WERI-Rb-1 (cell line): ENCODE measurements at regions not wholly inside any gene's neighbourhood (a gene's known extent, or its start where the extent isn't known, plus 50 kb on each side); places are given as distances from the start of the nearest gene placed in this dataset.

ENCODE experiments used
- DNase-seq: peaks from one replicate; pipeline ENCODE4 v3.0.0-alpha.2; 2020
- H3K27ac ChIP-seq: fragments of 250-450 bp; sonication (Bioruptor Pico); 2 replicates; pipeline ENCODE4 v1.5.1; 2020; ENCODE audit warnings: mild to moderate bottlenecking, moderate library complexity
- H3K27me3 ChIP-seq: fragments of 250-450 bp; sonication (Bioruptor Pico); 2 replicates; pipeline ENCODE4 v1.5.1; 2021; ENCODE audit warnings: mild to moderate bottlenecking, low read depth, moderate library complexity; ENCODE audit not compliant: insufficient read depth, severe bottlenecking
- H3K36me3 ChIP-seq: fragments of 250-450 bp; sonication (Bioruptor Pico); 2 replicates; pipeline ENCODE4 v1.5.1; 2020; ENCODE audit warnings: mild to moderate bottlenecking, moderate library complexity
- H3K4me3 ChIP-seq: 2 replicates; pipeline ENCODE4 v1.5.1; 2011; ENCODE audit warnings: low read depth, mild to moderate bottlenecking, control low read depth, low read length
- H3K9me3 ChIP-seq: fragments of 250-450 bp; sonication (Bioruptor Pico); 2 replicates; pipeline ENCODE4 v1.5.1; 2021; ENCODE audit warnings: mild to moderate bottlenecking, moderate library complexity; ENCODE audit not compliant: severe bottlenecking
- TF ChIP-seq, protein P1 (sequence below): IDR thresholded peaks from 2 replicates; pipeline ENCODE4 v1.5.1; 2011; ENCODE audit warnings: low read depth, mild to moderate bottlenecking, control low read depth, inconsistent platforms, low read length

DNA sequence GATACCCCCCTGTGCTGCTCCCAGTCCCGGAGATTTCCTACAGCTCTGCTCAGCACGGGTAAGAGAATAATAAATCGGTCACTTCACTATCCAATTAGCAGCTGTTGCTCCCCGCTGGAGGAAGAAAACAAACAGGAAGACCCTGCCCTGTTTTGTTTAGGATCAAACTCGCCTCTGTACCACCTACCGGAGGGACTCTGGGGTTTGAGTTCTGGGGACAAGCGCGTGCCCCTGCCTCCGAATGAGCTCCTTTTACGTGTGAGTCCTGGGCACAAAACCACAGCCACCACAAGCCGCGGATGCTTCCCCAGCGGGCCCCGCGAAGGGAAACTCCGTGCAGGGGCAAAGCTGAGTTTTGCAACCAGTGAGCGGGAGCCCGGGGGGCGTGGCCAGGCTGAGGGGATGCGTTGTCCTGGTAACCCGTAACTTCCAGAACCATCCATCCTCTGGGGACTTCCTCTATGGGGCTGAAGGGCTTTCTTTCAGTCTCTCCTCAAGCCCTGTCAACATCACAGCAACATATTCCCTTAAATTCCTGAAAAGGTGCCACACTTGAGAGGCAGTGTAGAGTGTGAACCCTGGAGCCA is 315.7 kb upstream of the PROK2 start:
- H3K9me3 ChIP-seq: no peaks in the 10 kb centered on the region
- H3K27ac ChIP-seq: peak overlapping the region; percentile 48
- TF ChIP-seq, protein P1, sequence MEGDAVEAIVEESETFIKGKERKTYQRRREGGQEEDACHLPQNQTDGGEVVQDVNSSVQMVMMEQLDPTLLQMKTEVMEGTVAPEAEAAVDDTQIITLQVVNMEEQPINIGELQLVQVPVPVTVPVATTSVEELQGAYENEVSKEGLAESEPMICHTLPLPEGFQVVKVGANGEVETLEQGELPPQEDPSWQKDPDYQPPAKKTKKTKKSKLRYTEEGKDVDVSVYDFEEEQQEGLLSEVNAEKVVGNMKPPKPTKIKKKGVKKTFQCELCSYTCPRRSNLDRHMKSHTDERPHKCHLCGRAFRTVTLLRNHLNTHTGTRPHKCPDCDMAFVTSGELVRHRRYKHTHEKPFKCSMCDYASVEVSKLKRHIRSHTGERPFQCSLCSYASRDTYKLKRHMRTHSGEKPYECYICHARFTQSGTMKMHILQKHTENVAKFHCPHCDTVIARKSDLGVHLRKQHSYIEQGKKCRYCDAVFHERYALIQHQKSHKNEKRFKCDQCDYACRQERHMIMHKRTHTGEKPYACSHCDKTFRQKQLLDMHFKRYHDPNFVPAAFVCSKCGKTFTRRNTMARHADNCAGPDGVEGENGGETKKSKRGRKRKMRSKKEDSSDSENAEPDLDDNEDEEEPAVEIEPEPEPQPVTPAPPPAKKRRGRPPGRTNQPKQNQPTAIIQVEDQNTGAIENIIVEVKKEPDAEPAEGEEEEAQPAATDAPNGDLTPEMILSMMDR: no peak
- peak; percentile 81 for DNase-seq
- no peaks in the 10 kb centered on the region for H3K36me3 ChIP-seq
- H3K27me3 ChIP-seq: no peaks in the 10 kb centered on the region
- H3K4me3 ChIP-seq: peak overlapping the region; percentile 68

DNA sequence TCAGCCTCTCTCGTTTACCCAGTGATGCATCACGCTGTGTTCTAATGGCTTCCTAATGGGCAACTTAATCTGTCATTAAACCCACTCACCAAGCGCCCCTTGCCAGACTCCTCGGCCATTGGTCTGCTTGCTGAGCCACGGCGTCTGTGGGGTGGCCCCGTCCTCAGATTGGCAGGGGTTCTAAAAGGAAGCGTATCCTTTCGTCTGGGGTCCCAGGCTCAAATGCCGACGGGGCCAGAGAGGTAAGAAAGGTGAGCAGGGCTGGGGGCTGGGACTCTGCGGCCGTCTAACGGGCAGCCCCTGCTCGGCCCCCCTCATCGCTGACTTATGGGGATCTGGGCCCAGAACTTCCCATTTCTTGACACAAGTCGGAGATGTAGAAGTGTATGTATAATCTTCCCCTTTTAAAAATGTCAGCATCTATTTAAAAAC is 315.1 kb upstream of the PROK2 start:
- Histone ChIP-seq H3K36me3 (no peaks in the 10 kb centered on the region), H3K4me3 (peak overlapping the region; percentile 68), H3K9me3 (no peaks in the 10 kb centered on the region), H3K27me3 (no peaks in the 10 kb centered on the region), H3K27ac (peak overlapping the region; percentile 48)
- DNase-seq: peak; percentile 65
- TF ChIP-seq, protein P1: no peak

DNA sequence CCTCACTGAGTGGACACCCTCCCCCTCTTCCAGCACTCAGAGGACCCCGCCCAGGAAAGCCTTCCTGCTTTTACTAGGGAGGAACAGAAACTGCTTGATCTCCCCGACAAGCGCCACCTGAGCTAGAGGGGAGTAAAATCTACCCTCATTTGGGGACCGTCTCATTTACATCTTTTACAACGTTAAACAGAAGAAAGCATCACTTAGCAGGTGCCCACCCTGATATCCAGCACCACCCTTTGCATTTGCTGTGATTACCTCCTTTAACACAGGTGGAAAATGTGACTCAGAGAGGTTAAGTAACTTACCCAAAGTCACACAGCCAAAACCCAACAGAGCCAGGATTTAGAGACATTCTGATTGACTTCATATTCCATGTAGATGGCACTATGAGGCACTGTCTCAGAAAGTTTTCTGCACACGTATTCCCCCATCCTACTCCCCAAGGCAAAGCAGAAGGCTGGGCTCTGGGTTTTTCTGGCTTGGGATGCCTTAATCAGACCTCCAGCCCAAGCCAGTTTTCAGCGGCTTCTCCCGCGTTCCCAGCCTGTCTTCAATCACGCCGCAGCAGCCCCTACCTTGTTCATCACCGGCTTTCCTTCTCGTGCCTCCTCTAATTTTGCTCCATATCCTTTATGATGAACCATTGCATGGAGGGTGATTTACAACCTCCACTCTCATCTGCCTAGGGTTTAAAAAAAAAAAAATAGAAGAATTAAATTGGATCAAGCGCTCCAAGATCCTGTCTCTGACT is 314.6 kb upstream of the PROK2 start:
- no peaks in the 10 kb centered on the region for H3K9me3 ChIP-seq
- H3K27ac ChIP-seq: no peak overlapping the region
- H3K36me3 ChIP-seq: no peaks in the 10 kb centered on the region
- peak overlapping the region; percentile 68 for H3K4me3 ChIP-seq
- peak; percentile 19 for DNase-seq
- TF ChIP-seq, protein P1: no peak
- H3K27me3 ChIP-seq: no peaks in the 10 kb centered on the region

DNA sequence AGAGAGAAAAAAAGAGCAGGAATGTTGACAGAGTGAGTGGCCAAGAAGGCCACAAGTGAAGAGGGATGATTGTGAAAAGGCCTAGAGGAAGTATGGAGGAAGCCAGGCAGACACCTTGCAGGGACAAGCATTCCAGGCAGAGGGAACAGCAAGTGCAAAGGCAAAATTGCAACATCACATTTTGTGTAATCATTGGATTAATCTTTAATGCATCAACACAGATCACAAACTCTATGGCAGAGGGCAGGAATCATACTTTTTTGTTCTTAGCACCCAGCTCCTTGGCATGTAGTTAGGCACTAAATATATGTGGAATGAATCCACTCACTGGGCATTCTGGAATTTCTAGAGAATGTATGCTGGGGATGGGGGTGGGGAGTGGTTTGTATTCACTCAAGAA is 312.1 kb upstream of the PROK2 start:
- no peaks in the 10 kb centered on the region for H3K27me3 ChIP-seq
- no peak for DNase-seq
- H3K27ac ChIP-seq: no peak overlapping the region
- TF ChIP-seq, protein P1: no peak
- H3K36me3 ChIP-seq: no peaks in the 10 kb centered on the region
- H3K9me3 ChIP-seq: no peaks in the 10 kb centered on the region
- H3K4me3 ChIP-seq: no peak overlapping the region

DNA sequence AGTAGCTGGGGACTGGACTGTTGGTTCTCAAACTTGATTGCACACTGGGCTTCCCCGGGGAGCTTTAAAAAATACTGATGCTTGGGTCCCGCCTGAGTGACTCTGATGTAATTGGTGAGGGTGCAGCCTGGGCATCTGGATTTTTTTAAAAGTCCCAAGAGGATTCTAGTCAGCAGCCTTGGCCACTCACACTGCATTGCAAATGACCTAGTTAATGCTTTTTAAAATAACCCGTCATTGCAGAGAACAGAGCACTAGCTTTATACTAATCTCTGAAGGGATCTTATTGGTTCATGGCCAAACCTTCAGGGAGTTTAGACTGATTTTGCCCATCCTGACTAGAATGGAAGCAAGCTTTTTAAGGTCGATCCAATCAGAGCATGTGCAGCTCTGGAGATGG is 310.6 kb upstream of the PROK2 start:
- no peaks in the 10 kb centered on the region for H3K36me3 ChIP-seq
- no peaks in the 10 kb centered on the region for H3K9me3 ChIP-seq
- no peaks in the 10 kb centered on the region for H3K27me3 ChIP-seq
- DNase-seq: no peak
- TF ChIP-seq, protein P1: no peak
- no peak overlapping the region for H3K27ac ChIP-seq
- H3K4me3 ChIP-seq: no peak overlapping the region
